GM21717 (cell line): ENCODE measurements at regions not wholly inside any gene's neighbourhood (a gene's known extent, or its start where the extent isn't known, plus 50 kb on each side); places are given as distances from the start of the nearest gene placed in this dataset.
A peak's percentile ranks its signal among the peaks of the same experiment; 100 is the strongest.
"Not testable (repeated sequence)": the region's sequence is repeated elsewhere in the genome, so short reads cannot be mapped to it uniquely, and the experiment has no call there.

Source experiments
- ATAC-seq: cut with Tn5 transposase; IDR thresholded peaks from one replicate; pipeline ENCODE4 v1.9.1; 2021; ENCODE audit warnings: mild to moderate bottlenecking, moderate library complexity; ENCODE audit not compliant: unreplicated experiment

- ATAC-seq = no peak
Measured at GRCh38 chr13:79997244-79997643, 343.7 kb downstream of the SPRY2 start.

DNA sequence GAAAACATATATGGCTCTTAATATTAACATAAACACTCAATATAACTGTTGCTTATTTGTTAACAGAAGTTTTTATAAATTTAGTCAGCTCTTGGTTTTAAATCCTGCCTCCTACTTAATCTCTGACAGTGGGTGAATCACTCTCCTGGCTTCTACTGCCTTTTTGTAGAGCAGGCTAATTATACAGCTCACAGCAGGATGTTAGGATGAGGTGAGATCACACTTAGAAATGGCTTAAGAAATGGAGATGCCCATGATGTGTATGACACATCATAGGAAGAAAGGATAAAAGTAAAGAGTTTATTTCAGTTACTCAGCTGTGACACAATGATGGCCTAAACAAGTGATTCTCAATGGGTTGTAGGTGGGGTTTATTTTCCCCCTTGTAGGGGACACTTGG, 345.6 kb downstream of the SPRY2 start:
- no peak for ATAC-seq

DNA sequence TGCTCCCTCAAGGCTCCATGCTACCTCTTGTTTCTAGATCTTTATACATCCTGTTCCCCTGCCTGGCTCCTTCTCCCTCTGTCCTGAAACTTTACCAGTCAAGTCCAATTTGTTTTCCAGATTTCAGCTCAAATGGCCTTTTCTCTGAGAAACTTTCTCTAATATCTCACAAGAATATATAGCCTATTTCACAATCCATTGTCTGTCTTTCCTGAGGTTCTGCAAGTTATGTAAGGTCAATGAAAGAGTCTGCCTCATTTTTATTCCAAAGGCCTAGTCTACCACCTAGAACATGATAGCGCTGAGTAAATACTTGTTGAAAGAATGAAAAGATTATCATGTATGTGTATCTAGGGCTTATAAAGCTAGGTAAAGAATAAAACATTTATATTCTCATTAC, 348.8 kb downstream of the SPRY2 start:
- no peak for ATAC-seq

GRCh38 chr13:79990048-79990447, 350.9 kb downstream of the SPRY2 start:
- no peak for ATAC-seq

DNA sequence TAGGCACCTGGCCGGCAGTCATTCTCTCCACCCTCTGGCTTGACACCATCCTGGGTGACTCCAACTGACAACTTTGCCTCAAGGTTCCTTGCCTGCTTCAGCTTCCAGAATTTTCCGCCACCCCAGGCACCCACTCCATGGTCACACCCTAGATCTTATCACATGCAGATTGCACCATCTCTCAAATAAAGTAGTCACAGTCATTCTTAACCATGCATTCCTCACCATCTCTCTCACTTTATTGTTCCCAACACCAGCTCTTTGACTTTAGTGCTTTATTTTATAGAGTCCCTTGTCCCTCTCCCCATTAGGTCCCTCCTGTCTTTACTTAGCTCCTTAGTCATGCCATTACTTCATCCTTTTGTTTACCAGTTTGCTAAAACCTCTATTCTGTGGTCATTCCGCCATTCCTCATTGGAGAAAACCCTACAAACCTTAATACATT, 351.7 kb downstream of the SPRY2 start:
- ATAC-seq = no peak

GRCh38 chr13:79988573-79988972, 352.4 kb downstream of the SPRY2 start:
- no peak for ATAC-seq

GRCh38 chr13:79987761-79988160, 353.2 kb downstream of the SPRY2 start:
- ATAC-seq = no peak

- no peak for ATAC-seq
Measured at GRCh38 chr13:79987323-79987722, 353.6 kb downstream of the SPRY2 start.

DNA sequence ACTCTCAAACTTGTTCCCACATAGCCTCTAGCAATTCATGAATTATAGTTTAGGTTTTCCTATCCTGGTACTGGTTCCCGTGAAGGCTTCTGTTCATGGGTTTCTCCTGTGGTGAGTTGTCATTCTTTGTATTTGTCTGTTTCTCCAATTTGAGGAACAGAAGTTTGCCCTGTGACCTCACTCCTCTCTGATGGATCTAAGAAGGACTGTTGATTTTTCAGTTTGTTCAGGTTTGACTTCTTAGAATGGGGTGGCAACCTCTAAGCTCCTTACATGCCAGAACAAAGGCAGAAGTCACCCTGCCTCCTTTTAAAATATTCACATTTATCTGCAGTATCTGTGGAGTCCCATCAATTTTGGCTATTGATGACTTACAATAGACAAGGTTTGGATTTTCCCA, 354.0 kb downstream of the SPRY2 start:
- ATAC-seq = no peak

- ATAC-seq = not testable (repeated sequence)
Measured at GRCh38 chr13:79974935-79975650, 365.8 kb downstream of the SPRY2 start.

- ATAC-seq = peak; percentile 63
Measured at GRCh38 chr13:79973533-79973963, 367.4 kb downstream of the SPRY2 start.

- no peak for ATAC-seq
Measured at GRCh38 chr13:79972066-79972569, 368.8 kb downstream of the SPRY2 start.

- no peak for ATAC-seq
Measured at GRCh38 chr13:79966493-79966895, 374.4 kb downstream of the SPRY2 start.

DNA sequence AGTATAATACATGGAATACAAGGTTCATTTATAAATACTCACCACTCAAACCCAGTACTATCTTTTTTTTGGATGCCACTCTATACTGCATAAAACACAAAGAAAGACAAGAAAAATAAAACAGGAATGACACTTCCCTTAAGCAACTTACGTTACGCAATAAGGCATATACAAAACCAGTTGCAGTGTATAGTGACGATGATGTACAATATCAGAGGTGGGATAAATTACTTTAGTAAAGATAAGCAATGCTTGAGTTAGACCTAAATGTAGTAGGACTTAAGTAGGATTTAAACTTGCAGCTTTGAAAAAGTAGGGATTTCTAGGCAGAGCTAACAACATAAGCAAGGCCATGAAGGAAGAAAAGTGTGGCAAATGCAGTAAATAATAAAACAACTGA, 374.9 kb downstream of the SPRY2 start:
- ATAC-seq = no peak

- no peak for ATAC-seq
Measured at GRCh38 chr13:79946556-79946955, 394.4 kb downstream of the SPRY2 start.

- ATAC-seq = no peak
Measured at GRCh38 chr13:79943346-79944023, 397.4 kb downstream of the SPRY2 start.

GRCh38 chr13:79941752-79942151, 399.2 kb downstream of the SPRY2 start:
- ATAC-seq = no peak

- ATAC-seq = no peak
Measured at GRCh38 chr13:79939689-79940088, 401.2 kb downstream of the SPRY2 start.

DNA sequence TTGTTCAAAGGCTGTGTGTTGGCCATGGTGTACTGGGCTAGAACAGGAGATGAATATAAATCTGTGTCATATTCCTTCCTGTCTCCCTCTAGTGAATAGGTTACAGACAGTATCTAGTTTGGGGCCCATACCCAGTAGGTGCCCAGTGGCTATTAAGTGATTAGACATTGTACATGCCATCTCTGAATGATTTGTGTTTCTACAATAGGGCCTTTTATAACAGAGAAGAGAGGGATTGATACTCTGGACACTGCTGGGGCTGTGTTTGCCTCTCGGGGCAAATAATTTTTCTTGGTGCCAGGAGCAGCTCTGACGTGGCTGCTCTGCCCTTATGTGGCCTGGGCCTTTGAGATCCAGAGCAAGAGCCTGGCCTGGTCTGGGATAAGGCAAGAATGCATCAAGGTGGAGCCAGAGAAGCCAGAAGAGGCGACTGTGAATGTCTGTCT, 403.1 kb downstream of the SPRY2 start:
- ATAC-seq = no peak

GRCh38 chr13:79937311-79937710, 403.6 kb downstream of the SPRY2 start:
- ATAC-seq = no peak

GRCh38 chr13:79936368-79937136, 404.4 kb downstream of the SPRY2 start:
- no peak for ATAC-seq
